H9 (cell line): ENCODE measurements at regions not wholly inside any gene's neighbourhood (a gene's known extent, or its start where the extent isn't known, plus 50 kb on each side); places are given as distances from the start of the nearest gene placed in this dataset.

ENCODE experiments used
- DNase-seq: peaks from one replicate; pipeline ENCODE4 v3.0.0-alpha.2; 2017
- H2AFZ ChIP-seq: one replicate; pipeline ENCODE4 v1.6.1; 2013; ENCODE audit warnings: mild to moderate bottlenecking, low read length, control low read depth, moderate library complexity
- H2AK5ac ChIP-seq: 2 replicates; pipeline ENCODE4 v1.6.1; 2013; ENCODE audit warnings: low read length, control low read depth, mixed read lengths; ENCODE audit not compliant: insufficient read length
- H2BK120ac ChIP-seq: one replicate; pipeline ENCODE4 v1.6.1; 2013; ENCODE audit warnings: low read depth, mild to moderate bottlenecking, low read length, control low read depth, inconsistent platforms; ENCODE audit not compliant: poor library complexity, severe bottlenecking
- H2BK12ac ChIP-seq: 2 replicates; pipeline ENCODE4 v1.6.1; 2013; ENCODE audit warnings: low read length, control low read depth, mixed read lengths, low read depth; ENCODE audit not compliant: insufficient read length
- H2BK15ac ChIP-seq: 2 replicates; pipeline ENCODE4 v1.6.1; 2013; ENCODE audit warnings: low read depth, low read length, control low read depth
- H2BK20ac ChIP-seq: one replicate; pipeline ENCODE4 v1.6.1; 2013; ENCODE audit warnings: low read depth, mild to moderate bottlenecking, low read length, control low read depth, inconsistent platforms; ENCODE audit not compliant: poor library complexity, severe bottlenecking
- H2BK5ac ChIP-seq: 2 replicates; pipeline ENCODE4 v1.6.1; 2013; ENCODE audit warnings: low read length, control low read depth, mixed read lengths; ENCODE audit not compliant: insufficient read length
- H3K14ac ChIP-seq: 2 replicates; pipeline ENCODE4 v1.6.1; 2013; ENCODE audit warnings: low read length, control low read depth; ENCODE audit not compliant: insufficient read depth
- H3K18ac ChIP-seq: 2 replicates; pipeline ENCODE4 v1.6.1; 2013; ENCODE audit warnings: low read depth, mild to moderate bottlenecking, mixed read lengths, low read length, control low read depth; ENCODE audit not compliant: insufficient read length
- H3K23ac ChIP-seq: 2 replicates; pipeline ENCODE4 v1.6.1; 2013; ENCODE audit warnings: low read length, control low read depth, mixed read lengths, low read depth; ENCODE audit not compliant: insufficient read length
- H3K23me2 ChIP-seq: 2 replicates; pipeline ENCODE4 v1.6.1; 2013; ENCODE audit warnings: low read depth, mild to moderate bottlenecking, mixed read lengths, low read length, control low read depth; ENCODE audit not compliant: insufficient read length, poor library complexity, severe bottlenecking
- H3K27ac ChIP-seq: 2 replicates; pipeline ENCODE4 v1.5.1; 2013; ENCODE audit warnings: low read length, control low read depth, mixed read lengths, low read depth; ENCODE audit not compliant: insufficient read length
- H3K27me3 ChIP-seq: 2 replicates; pipeline ENCODE4 v1.6.1; 2013; ENCODE audit warnings: low read length, control low read depth, inconsistent platforms; ENCODE audit not compliant: insufficient read depth
- H3K4ac ChIP-seq: 2 replicates; pipeline ENCODE4 v1.6.1; 2013; ENCODE audit warnings: low read depth, mild to moderate bottlenecking, control low read depth, inconsistent platforms, low read length, moderate library complexity
- H3K4me1 ChIP-seq: 2 replicates; pipeline ENCODE4 v1.6.1; 2013; ENCODE audit warnings: low read length, control low read depth, inconsistent platforms; ENCODE audit not compliant: insufficient read depth
- H3K4me2 ChIP-seq: 2 replicates; pipeline ENCODE4 v1.6.1; 2013; ENCODE audit warnings: low read length, control low read depth, mixed read lengths; ENCODE audit not compliant: insufficient read length, insufficient read depth
- H3K56ac ChIP-seq: 2 replicates; pipeline ENCODE4 v1.6.1; 2013; ENCODE audit warnings: low read depth, mild to moderate bottlenecking, mixed read lengths, low read length, control low read depth; ENCODE audit not compliant: insufficient read length
- H3K79me1 ChIP-seq: 2 replicates; pipeline ENCODE4 v1.6.1; 2013; ENCODE audit warnings: low read depth, mild to moderate bottlenecking, moderate library complexity, low read length, control low read depth, inconsistent platforms; ENCODE audit not compliant: insufficient read depth, poor library complexity, severe bottlenecking
- H3K79me2 ChIP-seq: 2 replicates; pipeline ENCODE4 v1.6.1; 2013; ENCODE audit warnings: low read length, control low read depth, inconsistent platforms; ENCODE audit not compliant: insufficient read depth
- H3K9ac ChIP-seq: 2 replicates; pipeline ENCODE4 v1.6.1; 2013; ENCODE audit warnings: low read length, control low read depth, mixed read lengths; ENCODE audit not compliant: insufficient read length; ENCODE audit errors: extremely low read depth
- H3K9me3 ChIP-seq: one replicate; pipeline ENCODE4 v1.6.1; 2013; ENCODE audit warnings: low read depth, low read length, inconsistent platforms; ENCODE audit not compliant: control insufficient read depth
- H3T11ph ChIP-seq: one replicate; pipeline ENCODE4 v1.6.1; 2013; ENCODE audit warnings: mild to moderate bottlenecking, low read length, control low read depth, inconsistent platforms
- H4K20me1 ChIP-seq: one replicate; pipeline ENCODE4 v1.6.1; 2013; ENCODE audit not compliant: control insufficient read depth, insufficient read length, insufficient read depth
- H4K5ac ChIP-seq: 2 replicates; pipeline ENCODE4 v1.6.1; 2013; ENCODE audit warnings: low read depth, mild to moderate bottlenecking, mixed read lengths, low read length, control low read depth; ENCODE audit not compliant: insufficient read length
- H4K8ac ChIP-seq: replicated peaks from 2 replicates; pipeline ENCODE4 v1.6.1; 2013; ENCODE audit warnings: low read length, control low read depth, mixed read lengths, low read depth; ENCODE audit not compliant: insufficient read length
- H4K91ac ChIP-seq: 2 replicates; pipeline ENCODE4 v1.6.1; 2013; ENCODE audit warnings: low read depth, mild to moderate bottlenecking, moderate library complexity, mixed read lengths, low read length, control low read depth; ENCODE audit not compliant: insufficient read length
- H3K27ac Mint-ChIP-seq, 3 experiments: 2 replicates in 2 of 3; 3 replicates in 1 of 3; pipeline ENCODE4 v1.8.0; 2020 to 2021; ENCODE audit warnings: mixed read lengths in 3 of 3, mild to moderate bottlenecking in 1 of 3, moderate library complexity in 1 of 3
- H3K27me3 Mint-ChIP-seq: 2 replicates; pipeline ENCODE4 v1.8.0; 2021; ENCODE audit warnings: low read depth, mild to moderate bottlenecking, moderate library complexity, mixed read lengths
- H3K36me3 Mint-ChIP-seq, 3 experiments: 2 replicates in 2 of 3; 3 replicates in 1 of 3; pipeline ENCODE4 v1.8.0; 2020 to 2021; ENCODE audit warnings: low read depth in 3 of 3, mixed read lengths in 3 of 3; ENCODE audit not compliant: insufficient read depth in 1 of 3
- H3K4me1 Mint-ChIP-seq, 2 experiments: 2 replicates each; pipeline ENCODE4 v1.8.0; 2020; ENCODE audit warnings: mixed read lengths in 2 of 2
- H3K4me3 Mint-ChIP-seq, 2 experiments: 2 replicates in 1 of 2; 3 replicates in 1 of 2; pipeline ENCODE4 v1.8.0; 2020 to 2021; ENCODE audit warnings: mild to moderate bottlenecking in 2 of 2, mixed read lengths in 2 of 2, moderate library complexity in 1 of 2
- H3K9me3 Mint-ChIP-seq, 2 experiments: 2 replicates in 1 of 2; 3 replicates in 1 of 2; pipeline ENCODE4 v1.8.0; 2020; ENCODE audit warnings: mild to moderate bottlenecking in 2 of 2, mixed read lengths in 2 of 2, moderate library complexity in 1 of 2
- CTCF ChIP-seq: fragments of 200-600 bp; sonication (generic); conservative IDR thresholded peaks from 3 replicates; pipeline ENCODE4 v1.8.0; 2021; ENCODE audit warnings: antibody characterized with exemption, mild to moderate bottlenecking
- WGBS: extraction: QIAGEN DNeasy Blood & Tissue Kit; methylation state at CpG from one replicate; pipeline ENCODE4 v1.1.7; 2013; ENCODE audit warnings: missing lambda C conversion rate, low lambda C conversion rate, mixed read lengths; ENCODE audit not compliant: insufficient read length; ENCODE audit errors: extremely low coverage; 5-methylcytosine and 5-hydroxymethylcytosine counted together

GRCh38 chr17:56708670-56709410 lies 115.3 kb downstream of the NOG start:
- no peak overlapping the region for H4K8ac ChIP-seq
- Mint-ChIP-seq H3K4me1 (peaks cover 14 to 31% of the 10 kb centered on the region in 2 experiments), H3K4me3 (peak overlapping the region in 1 of 2 experiments; percentile 57; a peak in 2 of 5 replicates), H3K27me3 (peaks cover 2% of the 10 kb centered on the region; the same call in 1 of the 2 replicates), H3K9me3 (no peaks in the 10 kb centered on the region; a peak in 1 of 5 replicates), H3K27ac (peak overlapping the region in 2 of 3 experiments; percentile 72 to 92; a peak in 3 of 7 replicates), H3K36me3 (no peaks in the 10 kb centered on the region)
- H4K20me1 ChIP-seq = no peaks in the 10 kb centered on the region
- H2BK20ac ChIP-seq = no peak overlapping the region
- H3K56ac ChIP-seq = no peak overlapping the region
- H3K23me2 ChIP-seq = peaks cover 3% of the 10 kb centered on the region
- no peak overlapping the region for H2BK15ac ChIP-seq
- H3K27me3 ChIP-seq = no peaks in the 10 kb centered on the region
- H3K23ac ChIP-seq = no peak overlapping the region
- no peak overlapping the region for H3K27ac ChIP-seq
- no peak overlapping the region for H4K91ac ChIP-seq
- no peaks in the 10 kb centered on the region for H3K4me1 ChIP-seq
- no peak overlapping the region for H2AFZ ChIP-seq
- H3K4me2 ChIP-seq = no peak overlapping the region
- DNase-seq = no peak
- H3T11ph ChIP-seq = no peak overlapping the region
- H3K9me3 ChIP-seq = no peaks in the 10 kb centered on the region
- H2AK5ac ChIP-seq = no peak overlapping the region
- no peak overlapping the region for H3K4ac ChIP-seq
- H2BK120ac ChIP-seq = no peak overlapping the region
- WGBS = no CpG with 5 or more reads among the region's 9 CpGs
- no peaks in the 10 kb centered on the region for H3K79me1 ChIP-seq
- H2BK5ac ChIP-seq = no peak overlapping the region
- no peak overlapping the region for H4K5ac ChIP-seq
- no peak for TF ChIP-seq CTCF
- H3K18ac ChIP-seq = no peak overlapping the region
- H3K14ac ChIP-seq = no peak overlapping the region
- H3K79me2 ChIP-seq = no peaks in the 10 kb centered on the region
- no peak overlapping the region for H3K9ac ChIP-seq
- H2BK12ac ChIP-seq = no peak overlapping the region
